NOMO-1 (cell line): ENCODE measurements at regions not wholly inside any gene's neighbourhood (a gene's known extent, or its start where the extent isn't known, plus 50 kb on each side); places are given as distances from the start of the nearest gene placed in this dataset.
"Not testable (repeated sequence)": the region's sequence is repeated elsewhere in the genome, so short reads cannot be mapped to it uniquely, and the experiment has no call there.

Experiments used
- DNase-seq, 2 experiments: peaks; one replicate each; lab custom pipeline; 2025; ENCODE audit not compliant: unreplicated experiment in 2 of 2; lab: John Stamatoyannopoulos, UW

DNA sequence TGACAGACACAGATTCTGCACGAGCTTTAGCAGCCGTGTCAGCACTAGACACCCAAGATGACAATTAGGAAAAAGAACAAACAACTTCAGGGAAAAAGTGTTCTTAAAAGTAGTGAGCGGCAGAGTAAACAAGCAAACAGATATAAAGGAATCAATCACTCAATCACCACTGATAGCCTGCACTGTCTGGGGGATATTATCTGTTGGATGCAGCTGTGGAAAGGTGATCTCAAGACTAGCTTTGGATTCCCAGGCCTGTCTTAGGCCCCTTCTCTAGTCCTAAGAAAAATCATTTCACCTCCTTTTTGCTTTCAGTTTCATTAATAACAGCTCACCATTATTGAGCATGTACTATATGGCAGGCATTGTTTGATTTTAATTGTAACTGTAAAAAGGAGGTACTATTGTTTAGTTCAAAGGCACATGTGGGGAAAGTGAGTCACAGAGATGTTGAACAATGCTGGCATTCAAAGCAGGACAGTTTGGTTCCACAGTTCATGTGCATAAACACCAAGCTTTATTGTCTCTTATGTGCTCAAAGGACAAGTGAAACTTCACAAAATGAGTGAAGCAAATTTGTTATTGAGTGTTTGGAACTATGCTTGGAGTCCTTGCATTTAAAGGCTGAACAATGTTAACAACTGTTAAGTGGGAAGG lies 147.3 kb upstream of the TCF4 start:
- no peak for DNase-seq

- DNase-seq = no peak
Observed at GRCh38 chr18:55732227-55733106, 144.5 kb upstream of the TCF4 start.

- DNase-seq = no peak
Observed at GRCh38 chr18:55731594-55732042, 143.6 kb upstream of the TCF4 start.

GRCh38 chr18:55721006-55721405 lies 133.0 kb upstream of the TCF4 start:
- not testable (repeated sequence) for DNase-seq

- no peak for DNase-seq
Observed at GRCh38 chr18:55713707-55714106, 125.7 kb upstream of the TCF4 start.

- DNase-seq = no peak
Observed at GRCh38 chr18:55706898-55707297, 118.9 kb upstream of the TCF4 start.

GRCh38 chr18:55699233-55699765 lies 111.3 kb upstream of the TCF4 start:
- no peak for DNase-seq

DNA sequence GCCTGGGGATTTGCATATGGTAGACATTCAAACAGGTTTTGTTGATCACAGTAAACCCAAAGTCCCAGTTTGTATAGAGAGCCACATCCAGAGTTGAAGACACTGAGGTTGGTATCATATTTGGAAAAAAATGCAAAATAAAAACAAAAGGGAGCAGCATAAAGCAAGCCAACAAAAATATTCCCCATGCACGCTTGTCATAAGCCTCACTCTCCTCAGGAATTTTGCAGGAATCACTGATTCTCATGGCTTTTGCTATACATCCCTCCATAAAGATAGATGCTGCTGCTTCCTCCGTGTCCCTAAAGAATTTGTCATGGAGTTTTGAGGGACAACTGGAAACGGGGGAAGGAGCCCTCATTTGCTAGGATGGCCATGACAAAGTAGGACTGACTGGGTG lies 108.8 kb upstream of the TCF4 start:
- DNase-seq = no peak

GRCh38 chr18:55695091-55695490 lies 107.1 kb upstream of the TCF4 start:
- DNase-seq = no peak

DNA sequence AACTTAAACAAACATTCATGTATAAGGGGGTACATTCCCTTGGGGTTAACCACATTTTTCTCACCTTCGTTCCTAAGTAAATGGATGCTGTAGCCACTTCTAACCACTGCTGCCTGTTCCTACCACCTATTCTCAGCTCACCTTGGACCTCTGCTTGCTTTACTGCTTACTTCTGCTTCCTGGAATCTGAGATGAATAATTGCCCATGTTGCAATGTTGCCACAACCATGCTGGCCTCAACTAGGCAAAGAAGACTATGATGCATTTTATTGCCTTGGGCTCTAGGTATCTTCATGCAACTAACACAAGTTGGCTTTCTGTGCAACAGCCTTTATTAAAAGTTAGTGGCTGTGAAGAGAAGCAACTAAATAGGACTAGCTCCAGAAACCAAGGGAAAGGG lies 106.3 kb upstream of the TCF4 start:
- DNase-seq = peak; percentile 76 to 82

DNA sequence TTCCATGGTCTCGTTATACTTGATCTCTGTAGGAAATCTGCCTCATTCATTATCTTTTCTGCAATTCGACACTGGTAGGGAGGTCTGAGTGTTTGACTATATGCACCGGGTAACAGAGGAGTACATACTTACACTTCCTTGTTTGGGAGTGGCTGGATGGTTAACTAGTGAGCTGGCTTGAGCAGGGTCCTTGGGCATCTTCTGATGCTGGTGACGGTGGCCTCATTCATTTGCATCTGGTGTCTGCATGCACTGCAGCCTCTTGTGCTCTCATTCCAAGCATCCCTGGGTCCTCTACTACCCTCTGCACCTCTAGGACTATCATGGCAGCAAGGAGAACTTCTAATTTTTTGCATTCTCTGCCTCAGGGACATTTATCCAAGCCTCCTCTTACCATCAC lies 100.0 kb upstream of the TCF4 start:
- no peak for DNase-seq

DNA sequence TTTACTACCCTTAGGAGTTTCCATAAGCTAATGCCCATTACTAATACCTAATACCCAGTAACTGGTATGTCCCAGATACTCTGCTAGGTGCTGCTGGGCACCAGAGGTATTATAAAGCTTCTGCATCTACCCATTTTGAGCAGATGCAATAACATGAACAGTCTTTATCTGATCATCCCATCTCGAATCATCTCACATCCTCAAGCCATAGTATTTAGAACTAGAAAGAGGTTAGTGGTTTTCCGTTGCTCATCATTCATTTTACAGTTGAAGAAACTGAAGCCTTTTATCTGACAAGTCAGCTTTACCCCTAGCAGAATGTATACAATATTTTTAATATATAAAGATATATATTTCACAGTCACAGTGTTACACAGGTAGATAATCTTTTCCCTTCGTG lies 99.1 kb upstream of the TCF4 start:
- no peak for DNase-seq

DNA sequence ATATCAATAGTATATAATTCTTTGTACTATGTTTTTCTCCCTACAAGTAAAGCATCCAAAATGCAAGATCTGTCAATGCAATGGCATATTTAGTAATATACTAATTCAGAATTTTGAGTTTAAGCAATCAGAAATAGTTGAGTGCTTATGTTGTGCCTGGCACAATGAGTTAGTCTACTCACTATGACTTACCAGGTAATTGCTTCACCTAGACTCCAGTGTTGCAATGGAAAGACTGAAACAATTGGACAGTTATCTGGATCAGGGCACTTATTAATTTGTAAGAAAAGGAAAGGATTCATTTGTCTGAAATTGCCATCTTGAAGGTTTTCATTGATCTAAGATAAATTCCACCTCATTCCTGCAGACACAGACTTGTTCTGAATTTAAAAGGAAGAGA lies 97.6 kb upstream of the TCF4 start:
- DNase-seq = no peak

DNA sequence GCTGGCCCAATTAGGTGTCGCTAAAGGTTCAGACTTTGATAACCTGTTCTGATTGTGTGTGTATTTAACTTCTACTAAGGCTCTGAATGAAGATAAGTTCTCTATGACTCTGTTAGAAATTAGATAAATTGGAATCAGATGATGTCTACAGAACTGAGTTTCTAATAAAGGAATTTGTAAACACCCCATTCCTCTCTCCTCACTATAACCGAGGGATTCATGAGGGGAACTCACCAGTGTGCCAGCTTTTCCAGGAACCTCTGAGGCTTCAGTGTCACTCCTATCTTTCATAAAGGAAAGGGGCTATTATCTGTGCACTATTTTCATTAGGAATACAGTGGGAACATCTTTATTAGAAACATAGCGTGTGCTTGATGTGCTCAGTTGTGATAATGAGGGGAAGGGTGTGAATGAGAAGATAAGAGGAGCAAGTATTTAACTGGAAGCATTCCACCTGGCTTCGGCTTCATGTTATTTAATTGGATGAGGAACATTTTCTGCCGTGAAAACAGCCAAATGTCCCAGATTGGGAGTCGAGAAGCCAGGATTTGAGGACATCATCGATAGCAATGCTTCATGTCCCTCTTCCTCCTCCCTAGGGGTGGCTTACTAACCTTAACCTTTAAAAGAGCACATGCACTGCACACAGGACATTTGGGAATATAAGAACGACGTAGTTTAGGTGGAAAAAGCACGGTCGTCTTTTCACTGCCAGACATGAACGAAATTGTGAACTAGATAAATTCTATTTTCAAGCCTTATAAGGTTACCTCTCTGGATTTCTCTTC lies 84.8 kb upstream of the TCF4 start:
- no peak for DNase-seq

DNA sequence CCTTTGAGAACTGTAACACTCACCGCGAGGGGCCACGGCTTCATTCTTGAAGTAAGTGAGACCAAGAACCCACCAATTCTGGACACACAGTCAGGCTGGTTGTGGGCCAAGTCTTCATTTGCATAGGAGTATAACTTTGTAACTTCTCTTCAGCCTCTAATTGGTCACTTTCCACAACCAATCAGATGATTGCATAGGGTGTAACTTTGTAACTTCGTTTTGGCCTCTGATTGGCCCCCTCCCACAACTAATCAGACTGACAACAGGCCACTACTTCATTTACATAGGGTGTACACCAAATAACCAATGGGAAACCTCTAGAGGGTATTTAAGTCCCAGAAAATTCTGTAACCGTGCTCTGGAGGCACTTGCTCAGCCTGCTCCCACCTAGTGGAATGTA lies 77.5 kb upstream of the TCF4 start:
- DNase-seq = no peak

- DNase-seq = not testable (repeated sequence)
Observed at GRCh38 chr18:55664758-55665400, 76.9 kb upstream of the TCF4 start.

DNA sequence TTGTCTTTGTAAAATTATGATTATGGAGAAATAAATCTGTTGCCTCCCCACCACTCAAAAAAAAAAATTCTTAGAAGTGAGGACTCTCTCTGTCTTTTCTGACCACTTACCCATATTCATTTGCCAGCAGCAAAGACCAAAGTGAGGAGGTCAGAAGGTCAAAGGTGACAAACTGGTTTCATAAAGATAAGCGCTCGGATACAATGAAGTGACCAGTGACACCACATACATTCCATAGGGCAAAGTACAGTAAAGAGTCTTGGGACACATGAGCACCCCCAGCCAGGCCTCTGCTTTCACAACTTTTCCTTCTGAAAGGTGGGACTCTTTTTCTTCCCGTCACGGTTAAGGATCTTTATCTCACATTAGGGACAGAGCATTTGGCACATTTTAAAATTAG lies 75.9 kb upstream of the TCF4 start:
- no peak for DNase-seq

DNA sequence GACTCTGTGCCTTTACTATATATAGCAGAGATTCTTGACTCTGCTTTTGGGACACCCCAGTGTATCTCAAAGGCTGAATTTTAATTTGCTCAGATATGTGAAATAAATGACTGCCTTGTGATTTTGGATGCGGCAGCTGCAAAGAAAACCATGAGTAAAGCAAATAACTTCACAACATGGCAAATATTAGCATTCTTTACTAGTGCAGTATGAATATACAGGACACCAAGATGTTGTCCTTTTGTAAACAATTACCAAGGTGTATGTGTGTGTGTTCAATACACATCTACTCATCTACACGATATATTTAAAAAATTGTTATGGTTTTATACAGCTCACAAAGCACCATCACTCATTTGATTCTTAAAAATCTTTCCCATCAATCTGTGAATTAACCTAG lies 70.6 kb upstream of the TCF4 start:
- DNase-seq = no peak

GRCh38 chr18:55657572-55658331 lies 69.8 kb upstream of the TCF4 start:
- no peak for DNase-seq

DNA sequence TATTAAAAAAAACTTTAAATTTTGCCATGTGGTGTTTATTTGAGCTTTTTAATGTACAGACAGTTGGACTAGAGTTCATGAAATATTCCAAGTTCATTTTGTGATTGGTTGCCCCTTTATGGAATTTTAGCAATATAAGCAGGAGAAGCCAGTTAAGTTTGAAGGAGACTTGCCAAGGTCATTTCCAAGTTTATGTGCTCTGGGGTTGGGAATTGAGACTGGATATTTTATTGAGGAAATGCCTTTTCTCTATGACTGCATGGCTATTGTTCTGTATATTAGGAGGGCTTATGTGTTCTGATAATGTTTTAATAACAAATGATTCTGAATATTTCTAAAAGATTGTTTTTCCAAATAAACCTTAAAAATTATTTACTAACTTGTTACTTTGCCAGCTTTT lies 67.0 kb upstream of the TCF4 start:
- DNase-seq = no peak
